Lower leg skin (tissue), 4 donors: ENCODE measurements at regions not wholly inside any gene's neighbourhood (a gene's known extent, or its start where the extent isn't known, plus 50 kb on each side); places are given as distances from the start of the nearest gene placed in this dataset.

Experiments
- DNase-seq, 2 donors: peaks; one replicate each; pipeline ENCODE4 v3.0.0-alpha.2; 2019; ENCODE audit warnings: low spot score in 2 of 2
- H3K4me3 ChIP-seq: fragments of 200-600 bp; sonication (generic); 2 replicates; pipeline ENCODE4 v1.5.1; 2017; ENCODE audit warnings: mild to moderate bottlenecking, low read depth; ENCODE audit not compliant: poor library complexity, severe bottlenecking
- POLR2A ChIP-seq, 2 donors: fragments of 450-650 bp; IDR thresholded peaks; one replicate each; pipeline ENCODE4 v1.6.1; 2016 to 2017; ENCODE audit warnings: antibody characterized with exemption in 2 of 2, mild to moderate bottlenecking in 1 of 2, moderate library complexity in 1 of 2
- WGBS, 2 donors: methylation state at CpG; one replicate each; pipeline ENCODE4 v1.1.5; 2018; 5-methylcytosine and 5-hydroxymethylcytosine counted together
- intact Hi-C: fragments of 100-400 bp; cut with DNase I; formaldehyde crosslinking; loops from one replicate; pipeline ENCODE4 v1.15.0; 2023; ENCODE audit warnings: low total_unique reads
- TF ChIP-seq, protein P1 (sequence below), 3 donors: fragments of 450-650 bp; IDR thresholded peaks; one replicate each; pipeline ENCODE4 v1.5.1; 2016; ENCODE audit warnings: antibody characterized with exemption in 3 of 3, mild to moderate bottlenecking in 3 of 3, moderate library complexity in 2 of 3

DNA sequence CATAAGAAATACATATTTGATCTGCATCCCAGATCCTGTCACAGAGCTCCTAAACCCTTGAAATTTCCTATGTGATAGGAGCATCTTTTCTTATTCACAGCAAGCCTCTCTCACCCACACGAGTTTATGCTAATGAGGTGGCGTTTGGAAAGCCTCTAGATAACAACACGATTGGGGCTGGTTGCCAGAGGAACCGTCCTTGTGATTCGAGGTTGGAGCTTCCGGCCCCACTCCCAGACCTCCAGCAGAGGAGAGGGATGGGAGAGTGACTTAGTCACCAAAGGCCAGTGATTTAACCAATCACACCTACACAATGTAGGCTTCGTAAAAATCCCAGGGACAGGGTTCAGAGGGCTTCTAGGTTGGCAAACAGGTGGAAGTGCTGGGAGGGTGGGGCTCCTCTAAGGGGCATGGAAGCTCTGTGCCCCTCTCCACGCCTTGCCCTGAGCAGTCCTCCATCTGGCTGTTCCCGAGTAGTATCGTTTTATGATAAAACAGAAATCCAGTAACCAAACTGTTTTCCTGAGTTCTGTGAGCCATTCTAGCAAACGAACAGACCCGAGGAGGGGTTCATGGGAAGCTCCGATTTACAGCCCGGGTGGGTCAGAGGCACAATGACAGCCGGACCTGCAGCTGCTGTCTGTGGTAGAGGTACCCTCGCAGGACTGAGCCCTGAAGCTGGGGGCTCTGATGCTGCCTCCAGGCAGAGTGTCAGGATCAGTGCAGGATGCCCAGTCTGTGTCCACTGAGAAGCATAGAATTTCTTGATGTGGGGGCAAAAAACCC is 238.1 kb upstream of the ARID1B start:
- no peak overlapping the region for H3K4me3 ChIP-seq
- TF ChIP-seq, protein P1, sequence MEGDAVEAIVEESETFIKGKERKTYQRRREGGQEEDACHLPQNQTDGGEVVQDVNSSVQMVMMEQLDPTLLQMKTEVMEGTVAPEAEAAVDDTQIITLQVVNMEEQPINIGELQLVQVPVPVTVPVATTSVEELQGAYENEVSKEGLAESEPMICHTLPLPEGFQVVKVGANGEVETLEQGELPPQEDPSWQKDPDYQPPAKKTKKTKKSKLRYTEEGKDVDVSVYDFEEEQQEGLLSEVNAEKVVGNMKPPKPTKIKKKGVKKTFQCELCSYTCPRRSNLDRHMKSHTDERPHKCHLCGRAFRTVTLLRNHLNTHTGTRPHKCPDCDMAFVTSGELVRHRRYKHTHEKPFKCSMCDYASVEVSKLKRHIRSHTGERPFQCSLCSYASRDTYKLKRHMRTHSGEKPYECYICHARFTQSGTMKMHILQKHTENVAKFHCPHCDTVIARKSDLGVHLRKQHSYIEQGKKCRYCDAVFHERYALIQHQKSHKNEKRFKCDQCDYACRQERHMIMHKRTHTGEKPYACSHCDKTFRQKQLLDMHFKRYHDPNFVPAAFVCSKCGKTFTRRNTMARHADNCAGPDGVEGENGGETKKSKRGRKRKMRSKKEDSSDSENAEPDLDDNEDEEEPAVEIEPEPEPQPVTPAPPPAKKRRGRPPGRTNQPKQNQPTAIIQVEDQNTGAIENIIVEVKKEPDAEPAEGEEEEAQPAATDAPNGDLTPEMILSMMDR (IDR thresholded peaks at IDR 0.05) = no peak
- no peak for TF ChIP-seq POLR2A (IDR thresholded peaks at IDR 0.05)
- intact Hi-C loops = no loop called here
- 66 to 74% methylated on average over 16 of the region's 16 CpGs for WGBS, 2 donors
- DNase-seq = no peak

DNA sequence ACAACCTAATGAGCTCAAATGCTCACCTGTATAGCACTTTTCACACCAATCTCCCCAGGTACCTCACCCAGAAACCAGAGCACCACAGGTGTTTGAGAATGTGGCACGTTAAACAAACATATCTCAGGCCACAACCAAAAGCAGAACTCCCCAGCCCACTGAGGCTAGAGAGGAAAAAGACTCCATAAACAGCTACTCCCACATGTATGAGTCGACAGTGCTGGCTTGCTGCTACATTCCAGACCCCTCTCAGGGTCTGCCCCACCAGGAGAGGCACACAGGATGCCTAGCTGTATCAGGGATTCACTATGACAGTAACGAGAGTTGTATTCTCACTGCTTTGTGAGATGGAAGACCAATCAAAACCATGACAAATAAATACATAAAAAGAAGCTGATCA is 242.6 kb upstream of the ARID1B start:
- H3K4me3 ChIP-seq = no peak overlapping the region
- intact Hi-C loops = no loop called here
- TF ChIP-seq POLR2A (IDR thresholded peaks at IDR 0.05) = no peak
- TF ChIP-seq, protein P1 (IDR thresholded peaks at IDR 0.05) = no peak
- DNase-seq = no peak
- 73 to 77% methylated on average over 3 of the region's 3 CpGs for WGBS, 2 donors

DNA sequence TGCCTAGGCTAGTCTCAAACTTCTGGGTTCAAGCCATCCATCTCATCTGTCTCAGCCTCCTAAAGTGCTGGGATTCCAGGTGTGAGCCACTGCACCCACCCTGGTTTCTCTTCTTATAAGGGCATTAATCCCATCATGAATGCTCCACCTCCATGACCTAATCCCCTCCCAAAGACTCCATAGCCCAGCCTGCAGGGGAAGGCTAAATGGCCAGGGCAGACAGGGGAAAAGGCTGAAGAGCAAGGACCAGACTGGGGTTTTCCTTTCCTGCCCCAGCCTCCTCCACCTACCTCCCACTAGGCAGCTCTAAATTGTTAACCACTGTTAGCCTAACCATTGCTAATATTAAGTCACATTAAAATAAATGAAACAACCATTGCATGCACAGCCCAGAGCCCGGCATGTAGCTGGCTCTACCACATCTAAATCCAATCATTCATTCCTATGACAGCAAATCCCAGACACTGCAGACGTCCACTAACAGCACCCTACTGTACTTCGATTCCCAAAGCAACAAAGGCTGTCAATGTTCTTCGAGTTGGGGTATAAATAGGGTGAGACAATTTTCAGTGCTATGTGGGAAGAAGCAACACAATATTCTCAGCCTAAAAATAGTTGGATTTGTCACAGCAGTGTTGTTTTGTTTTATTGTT is 243.2 kb upstream of the ARID1B start:
- TF ChIP-seq POLR2A (IDR thresholded peaks at IDR 0.05) = no peak
- TF ChIP-seq, protein P1 (IDR thresholded peaks at IDR 0.05) = no peak
- DNase-seq = no peak
- WGBS, 2 donors = 74 to 79% methylated on average over 4 of the region's 4 CpGs
- intact Hi-C loops = no loop called here
- H3K4me3 ChIP-seq = no peak overlapping the region

DNA sequence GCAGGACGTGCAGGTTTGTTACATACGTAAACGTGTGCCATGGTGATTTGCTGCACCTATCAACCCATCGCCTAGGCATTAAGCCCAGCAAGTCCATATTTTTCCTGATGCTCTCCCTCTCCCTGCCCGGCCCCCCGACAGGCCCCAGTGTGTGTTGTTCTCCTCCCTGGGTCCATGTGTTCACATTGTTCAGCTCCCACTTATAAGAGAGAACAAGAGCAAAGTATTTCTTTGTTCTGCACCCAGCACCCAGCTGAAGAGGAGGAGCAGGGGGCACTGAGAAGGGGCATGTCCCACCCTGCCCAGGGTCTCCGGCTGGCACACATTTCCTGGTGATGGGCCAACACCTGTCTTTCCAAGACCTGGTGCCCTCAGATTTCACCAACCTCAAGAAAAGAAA is 251.1 kb upstream of the ARID1B start:
- no peak for DNase-seq
- 72 to 73% methylated on average over 7 of the region's 7 CpGs for WGBS, 2 donors
- TF ChIP-seq POLR2A (IDR thresholded peaks at IDR 0.05) = no peak
- TF ChIP-seq, protein P1 (IDR thresholded peaks at IDR 0.05) = no peak
- H3K4me3 ChIP-seq = no peak overlapping the region
- intact Hi-C loops = no loop called here

DNA sequence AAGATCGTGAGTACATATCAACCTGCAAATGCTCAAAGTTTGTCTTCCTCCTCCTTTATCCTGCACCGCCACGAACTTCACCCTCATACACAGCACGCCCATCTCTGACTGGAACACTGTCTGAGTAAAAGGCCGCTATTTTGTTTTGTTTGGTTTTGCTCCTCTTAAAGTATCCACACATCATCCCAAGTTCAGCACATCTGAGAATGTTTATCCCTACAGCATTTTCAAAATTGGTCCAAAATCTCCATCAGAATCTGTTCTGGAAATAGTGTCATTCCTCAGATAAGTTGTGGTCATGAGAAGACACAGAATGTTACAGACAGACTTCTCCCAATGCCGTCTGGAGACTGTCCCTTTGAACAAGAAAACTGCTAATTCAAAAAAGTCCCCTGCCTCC is 251.6 kb upstream of the ARID1B start:
- H3K4me3 ChIP-seq = no peak overlapping the region
- intact Hi-C loops = no loop called here
- TF ChIP-seq, protein P1 (IDR thresholded peaks at IDR 0.05) = no peak
- no peak for TF ChIP-seq POLR2A (IDR thresholded peaks at IDR 0.05)
- 80 to 83% methylated on average over 6 of the region's 6 CpGs for WGBS, 2 donors
- no peak for DNase-seq
